ENCODE measurements at regions not wholly inside any gene's neighbourhood (a gene's known extent, or its start where the extent isn't known, plus 50 kb on each side); places are given as distances from the start of the nearest gene placed in this dataset.
"Not testable (repeated sequence)": the region's sequence is repeated elsewhere in the genome, so short reads cannot be mapped to it uniquely, and the experiment has no call there.

DNA sequence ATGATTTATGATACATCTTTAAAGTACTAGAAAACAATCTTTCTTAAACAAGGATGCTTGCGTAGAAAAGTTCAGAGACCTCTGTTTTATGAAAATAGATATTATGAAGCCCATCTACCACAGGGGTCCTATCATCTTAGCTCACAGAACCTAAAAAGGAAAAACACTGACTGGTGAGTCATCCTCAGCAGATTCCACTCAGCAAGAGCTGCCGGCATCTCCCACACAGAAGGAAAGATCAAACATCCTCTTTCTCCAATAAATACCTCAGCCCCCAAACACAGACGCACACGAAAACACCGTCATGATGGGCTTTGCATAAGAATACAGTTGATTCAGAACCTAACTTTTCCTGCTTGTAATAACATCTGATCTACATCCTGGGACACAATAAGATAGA is 122.7 kb downstream of the PWWP3B start:
- TF ChIP-seq, protein P1, sequence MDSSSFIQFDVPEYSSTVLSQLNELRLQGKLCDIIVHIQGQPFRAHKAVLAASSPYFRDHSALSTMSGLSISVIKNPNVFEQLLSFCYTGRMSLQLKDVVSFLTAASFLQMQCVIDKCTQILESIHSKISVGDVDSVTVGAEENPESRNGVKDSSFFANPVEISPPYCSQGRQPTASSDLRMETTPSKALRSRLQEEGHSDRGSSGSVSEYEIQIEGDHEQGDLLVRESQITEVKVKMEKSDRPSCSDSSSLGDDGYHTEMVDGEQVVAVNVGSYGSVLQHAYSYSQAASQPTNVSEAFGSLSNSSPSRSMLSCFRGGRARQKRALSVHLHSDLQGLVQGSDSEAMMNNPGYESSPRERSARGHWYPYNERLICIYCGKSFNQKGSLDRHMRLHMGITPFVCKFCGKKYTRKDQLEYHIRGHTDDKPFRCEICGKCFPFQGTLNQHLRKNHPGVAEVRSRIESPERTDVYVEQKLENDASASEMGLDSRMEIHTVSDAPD (CRISPR knock-in tag; IDR thresholded peaks at IDR 0.05): not testable (repeated sequence)
- not testable (repeated sequence) for TF ChIP-seq ZSCAN29 (CRISPR knock-in tag; conservative IDR thresholded peaks at IDR 0.05)

All from HepG2 (cell line).